IMR-90 (cell line): ENCODE measurements at regions not wholly inside any gene's neighbourhood (a gene's known extent, or its start where the extent isn't known, plus 50 kb on each side); places are given as distances from the start of the nearest gene placed in this dataset.

ENCODE experiments used
- ATAC-seq: fragments of 200-7000 bp; cut with Tn5 transposase; 2 replicates; pipeline ENCODE4 v1.9.1; 2020; ENCODE audit warnings: low read depth, mild to moderate bottlenecking, moderate library complexity
- BruUV-seq: library from RNA; stranded (reverse); fragments of 400-500 nt; replicated peaks from 2 replicates; lab custom pipeline; 2021; lab: Mats Ljungman, UMichigan
- CTCF ChIA-PET: fragments of 300-600 bp; formaldehyde crosslinking; extraction: SDS; loops from one replicate; lab custom pipeline; 2021; ENCODE audit warnings: antibody characterized with exemption; lab: Yijun Ruan, JAX
- POLR2A ChIA-PET: fragments of 300-600 bp; sonication (Branson Sonifier 250); formaldehyde crosslinking; loops from one replicate; lab custom pipeline; 2022; ENCODE audit warnings: antibody characterized with exemption; ENCODE audit not compliant: unreplicated experiment; lab: Charles Lee
- DNase-seq: peaks from one replicate; pipeline ENCODE4 v3.0.0; 2013
- H2AFZ ChIP-seq: replicated peaks from 2 replicates; pipeline ENCODE3; 2013; ENCODE audit warnings: low read length, mild to moderate bottlenecking; ENCODE audit not compliant: poor library complexity
- H2AK5ac ChIP-seq: 2 replicates; pipeline ENCODE4 v1.6.1; 2013; ENCODE audit warnings: low read depth, low read length, inconsistent platforms
- H2AK9ac ChIP-seq: replicated peaks from 2 replicates; pipeline ENCODE3; 2013; ENCODE audit warnings: mild to moderate bottlenecking, low read depth, low read length, moderate library complexity; ENCODE audit not compliant: poor library complexity
- H2BK120ac ChIP-seq: 2 replicates; pipeline ENCODE4 v1.6.1; 2013; ENCODE audit warnings: low read depth, low read length, inconsistent platforms
- H2BK15ac ChIP-seq: 3 replicates; pipeline ENCODE4 v1.6.1; 2013; ENCODE audit warnings: low read depth, low read length, inconsistent platforms
- H2BK20ac ChIP-seq: 2 replicates; pipeline ENCODE4 v1.6.1; 2013; ENCODE audit warnings: low read depth, mild to moderate bottlenecking, inconsistent platforms, low read length, moderate library complexity
- H2BK5ac ChIP-seq: 2 replicates; pipeline ENCODE4 v1.6.1; 2013; ENCODE audit warnings: mild to moderate bottlenecking, low read depth, low read length, inconsistent platforms; ENCODE audit not compliant: poor library complexity, severe bottlenecking
- H3K14ac ChIP-seq: replicated peaks from 2 replicates; pipeline ENCODE4 v1.6.1; 2013; ENCODE audit warnings: low read depth, low read length, inconsistent platforms
- H3K18ac ChIP-seq: 2 replicates; pipeline ENCODE4 v1.6.1; 2013; ENCODE audit warnings: low read depth, low read length, control low read depth
- H3K23ac ChIP-seq: 2 replicates; pipeline ENCODE4 v1.6.1; 2013; ENCODE audit warnings: low read depth, low read length, inconsistent platforms
- H3K27ac ChIP-seq: 2 replicates; pipeline ENCODE4 v1.5.1; 2013; ENCODE audit warnings: mild to moderate bottlenecking, control low read depth, low read length; ENCODE audit not compliant: insufficient read depth
- H3K27me3 ChIP-seq: 2 replicates; pipeline ENCODE4 v1.6.1; 2013; ENCODE audit warnings: low read length; ENCODE audit not compliant: control insufficient read depth, insufficient read depth
- H3K36me3 ChIP-seq: 2 replicates; pipeline ENCODE4 v1.6.1; 2013; ENCODE audit warnings: low read length, mixed read lengths; ENCODE audit not compliant: control insufficient read depth, insufficient read depth
- H3K4ac ChIP-seq: 2 replicates; pipeline ENCODE4 v1.6.1; 2013; ENCODE audit warnings: low read depth, low read length, inconsistent platforms
- H3K4me1 ChIP-seq: 2 replicates; pipeline ENCODE4 v1.6.1; 2013; ENCODE audit warnings: low read length, mixed read lengths; ENCODE audit not compliant: control insufficient read depth, insufficient read depth
- H3K4me2 ChIP-seq: 2 replicates; pipeline ENCODE4 v1.6.1; 2013; ENCODE audit warnings: low read depth, mild to moderate bottlenecking, control low read depth, low read length, moderate library complexity
- H3K4me3 ChIP-seq: 2 replicates; pipeline ENCODE4 v1.5.1; 2013; ENCODE audit warnings: low read depth, mild to moderate bottlenecking, control low read depth, low read length, moderate library complexity; ENCODE audit not compliant: insufficient read depth
- H3K56ac ChIP-seq: 2 replicates; pipeline ENCODE4 v1.6.1; 2013; ENCODE audit warnings: low read length, inconsistent platforms; ENCODE audit not compliant: insufficient read depth; ENCODE audit errors: extremely low read depth
- H3K79me1 ChIP-seq, 2 experiments: 2 replicates each; pipeline ENCODE4 v1.6.1; 2013; ENCODE audit warnings: low read length in 2 of 2, inconsistent platforms in 1 of 2, low read depth in 1 of 2
- H3K9ac ChIP-seq: 2 replicates; pipeline ENCODE4 v1.6.1; 2013; ENCODE audit warnings: low read depth, low read length, control low read depth
- H3K9me1 ChIP-seq: 2 replicates; pipeline ENCODE4 v1.6.1; 2013; ENCODE audit warnings: low read length, inconsistent platforms; ENCODE audit not compliant: insufficient read depth
- H3K9me3 ChIP-seq: 2 replicates; pipeline ENCODE4 v1.6.1; 2013; ENCODE audit warnings: low read length; ENCODE audit not compliant: control insufficient read depth, insufficient read depth
- H4K20me1 ChIP-seq: 2 replicates; pipeline ENCODE4 v1.6.1; 2013; ENCODE audit warnings: low read length, inconsistent platforms; ENCODE audit not compliant: insufficient read depth
- H4K5ac ChIP-seq: 2 replicates; pipeline ENCODE4 v1.6.1; 2013; ENCODE audit warnings: mild to moderate bottlenecking, low read depth, low read length, control low read depth
- H4K8ac ChIP-seq, 2 experiments: 2 replicates each; pipeline ENCODE4 v1.6.1; 2013; ENCODE audit warnings: low read depth in 2 of 2, low read length in 2 of 2, control low read depth in 1 of 2, inconsistent platforms in 1 of 2
- H4K91ac ChIP-seq: 2 replicates; pipeline ENCODE4 v1.6.1; 2013; ENCODE audit warnings: low read depth, low read length, inconsistent platforms; ENCODE audit not compliant: insufficient read depth
- BHLHE40 ChIP-seq: fragments of 150-350 bp; IDR thresholded peaks from 2 replicates; pipeline ENCODE4 v1.6.1; 2016; ENCODE audit warnings: mild to moderate bottlenecking, low read depth, low read length
- CEBPB ChIP-seq: IDR thresholded peaks from 2 replicates; pipeline ENCODE4 v1.6.1; 2012; ENCODE audit warnings: low read depth, low read length, improper control_type of control experiment
- CHD1 ChIP-seq: IDR thresholded peaks from 2 replicates; pipeline ENCODE4 v1.6.1; 2012; ENCODE audit warnings: low read depth, low read length, improper control_type of control experiment
- FOS ChIP-seq: fragments of 150-350 bp; IDR thresholded peaks from 2 replicates; pipeline ENCODE4 v1.6.1; 2016; ENCODE audit warnings: low read depth, low read length
- MAFK ChIP-seq: IDR thresholded peaks from 2 replicates; pipeline ENCODE4 v1.6.1; 2012; ENCODE audit warnings: low read depth, low read length, improper control_type of control experiment
- MAZ ChIP-seq: IDR thresholded peaks from 2 replicates; pipeline ENCODE4 v1.6.1; 2012; ENCODE audit warnings: low read depth, mild to moderate bottlenecking, low read length, improper control_type of control experiment, moderate library complexity, borderline replicate concordance
- MXI1 ChIP-seq: IDR thresholded peaks from 2 replicates; pipeline ENCODE4 v1.6.1; 2012; ENCODE audit warnings: low read depth, mild to moderate bottlenecking, low read length, moderate library complexity, borderline replicate concordance
- NFE2L2 ChIP-seq: fragments of 150-350 bp; IDR thresholded peaks from 2 replicates; pipeline ENCODE4 v1.6.1; 2016; ENCODE audit warnings: low read depth, mild to moderate bottlenecking, low read length
- POLR2A ChIP-seq: IDR thresholded peaks from 2 replicates; pipeline ENCODE4 v1.6.1; 2012; ENCODE audit warnings: mild to moderate bottlenecking, low read depth, low read length
- RAD21 ChIP-seq: IDR thresholded peaks from 2 replicates; pipeline ENCODE4 v1.6.1; 2012; ENCODE audit warnings: low read length, improper control_type of control experiment
- RCOR1 ChIP-seq: IDR thresholded peaks from 2 replicates; pipeline ENCODE4 v1.6.1; 2012; ENCODE audit warnings: mild to moderate bottlenecking, low read length, improper control_type of control experiment; ENCODE audit not compliant: insufficient replicate concordance
- RFX5 ChIP-seq: IDR thresholded peaks from 2 replicates; pipeline ENCODE4 v1.8.0; 2012; ENCODE audit warnings: low read depth, mild to moderate bottlenecking, low read length, moderate library complexity
- SMC3 ChIP-seq: fragments of 150-350 bp; IDR thresholded peaks from 2 replicates; pipeline ENCODE4 v1.6.1; 2016; ENCODE audit warnings: low read depth, mild to moderate bottlenecking, antibody characterized with exemption, low read length, moderate library complexity
- WGBS, 2 experiments: methylation state at CpG; one replicate each; pipeline versions ENCODE4 v1.1.5 to v1.1.7; 2013; ENCODE audit warnings: missing lambda C conversion rate in 2 of 2; ENCODE audit not compliant: insufficient read length in 1 of 2; ENCODE audit errors: extremely low coverage in 2 of 2; 5-methylcytosine and 5-hydroxymethylcytosine counted together
- dilution Hi-C: fragments of 300-500 bp; cut with HindIII; formaldehyde crosslinking; loops from one replicate; pipeline ENCODE4 v1.14.3; 2018; ENCODE audit warnings: low sequenced_read_pairs; ENCODE audit not compliant: unreplicated experiment
- in situ Hi-C: fragments of 300-500 bp; cut with MboI; formaldehyde crosslinking; loops from 3 replicates; pipeline ENCODE4 v1.14.3; 2019; ENCODE audit warnings: low sequenced_read_pairs, inconsistent platforms, mixed read lengths
- intact Hi-C: fragments of 100-400 bp; cut with micrococcal nuclease; formaldehyde crosslinking; loops from 2 replicates; pipeline ENCODE4 v1.10.0; 2022
- TF ChIP-seq, protein P1 (sequence below): fragments of 150-350 bp; IDR thresholded peaks from 2 replicates; pipeline ENCODE4 v1.6.1; 2017; ENCODE audit warnings: mild to moderate bottlenecking, antibody characterized with exemption, low read length, low read depth
- TF ChIP-seq, protein P2 (sequence below): fragments of 150-350 bp; IDR thresholded peaks from 2 replicates; pipeline ENCODE4 v1.6.1; 2016; ENCODE audit warnings: low read depth, mild to moderate bottlenecking, low read length, moderate library complexity, borderline replicate concordance
- TF ChIP-seq, protein P3 (sequence below): conservative IDR thresholded peaks from 2 replicates; pipeline ENCODE4 v1.5.1; 2012; ENCODE audit warnings: mild to moderate bottlenecking, low read depth, low read length, improper control_type of control experiment

DNA sequence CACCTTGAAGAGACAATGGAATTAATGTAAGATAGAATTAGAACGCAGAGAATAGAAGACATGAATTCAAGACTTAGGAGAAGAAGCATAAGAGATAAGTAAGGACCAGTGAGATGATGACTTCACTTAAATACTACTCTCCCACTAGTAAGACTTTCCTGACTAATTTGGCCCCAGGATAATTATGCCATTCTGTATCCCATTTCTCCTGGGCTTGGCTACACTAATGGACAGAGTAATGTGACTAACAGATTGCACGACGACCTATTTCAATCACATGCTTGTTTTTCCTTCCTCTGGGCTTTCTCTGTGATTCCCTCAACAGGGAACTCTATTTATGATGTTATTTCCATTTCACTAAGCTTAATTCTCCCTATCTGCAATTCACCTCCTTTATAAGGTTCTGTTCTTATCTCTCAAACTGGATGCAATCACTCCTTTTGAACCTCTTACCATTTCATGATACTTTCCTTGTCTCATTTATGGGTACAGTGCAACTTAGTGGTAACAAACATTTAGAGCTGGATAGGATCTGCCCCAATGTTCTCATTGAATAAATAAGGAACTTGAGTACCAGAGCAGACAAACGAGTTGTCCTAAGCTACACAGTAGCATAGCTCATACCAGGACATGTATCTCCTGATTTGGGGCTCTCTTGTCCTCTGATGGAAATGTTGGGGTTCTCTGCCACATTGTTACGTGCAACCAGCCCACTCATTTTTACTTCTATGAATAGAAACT lies 102.7 kb downstream of the BTG1 start:
- H3K18ac ChIP-seq = no peak overlapping the region
- H3K4ac ChIP-seq = no peak overlapping the region
- H2BK5ac ChIP-seq = no peak overlapping the region
- no peak overlapping the region for H2BK15ac ChIP-seq
- H3K27ac ChIP-seq = no peak overlapping the region
- H2BK120ac ChIP-seq = no peak overlapping the region
- H3K4me2 ChIP-seq = no peak overlapping the region
- intact Hi-C loops = no loop called here
- no peaks in the 10 kb centered on the region for H3K9me3 ChIP-seq
- H3K4me3 ChIP-seq = no peak overlapping the region
- H3K9ac ChIP-seq = no peak overlapping the region
- H2AK5ac ChIP-seq = 0 out of 2 replicates have a peak overlapping the region, but pooled peaks have one; percentile 24
- WGBS, 2 experiments = no CpG with 5 or more reads among the region's 5 CpGs
- H3K23ac ChIP-seq = no peak overlapping the region
- H4K8ac ChIP-seq = 0 out of 4 replicates have a peak overlapping the region, but pooled peaks of 1 of the 2 experiments have one; percentile 25
- CTCF ChIA-PET = no interaction called here
- H4K5ac ChIP-seq = no peak overlapping the region
- in situ Hi-C loops = no loop called here
- H3K36me3 ChIP-seq = no peaks in the 10 kb centered on the region
- dilution Hi-C loops = no loop called here
- no peak for TF ChIP-seq MAZ
- TF ChIP-seq CEBPB = no peak
- TF ChIP-seq, protein P1, sequence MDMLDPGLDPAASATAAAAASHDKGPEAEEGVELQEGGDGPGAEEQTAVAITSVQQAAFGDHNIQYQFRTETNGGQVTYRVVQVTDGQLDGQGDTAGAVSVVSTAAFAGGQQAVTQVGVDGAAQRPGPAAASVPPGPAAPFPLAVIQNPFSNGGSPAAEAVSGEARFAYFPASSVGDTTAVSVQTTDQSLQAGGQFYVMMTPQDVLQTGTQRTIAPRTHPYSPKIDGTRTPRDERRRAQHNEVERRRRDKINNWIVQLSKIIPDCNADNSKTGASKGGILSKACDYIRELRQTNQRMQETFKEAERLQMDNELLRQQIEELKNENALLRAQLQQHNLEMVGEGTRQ = no peak
- no peak for TF ChIP-seq MXI1
- no peak for TF ChIP-seq RAD21
- no peak for TF ChIP-seq CHD1
- no peak for TF ChIP-seq SMC3
- TF ChIP-seq, protein P2, sequence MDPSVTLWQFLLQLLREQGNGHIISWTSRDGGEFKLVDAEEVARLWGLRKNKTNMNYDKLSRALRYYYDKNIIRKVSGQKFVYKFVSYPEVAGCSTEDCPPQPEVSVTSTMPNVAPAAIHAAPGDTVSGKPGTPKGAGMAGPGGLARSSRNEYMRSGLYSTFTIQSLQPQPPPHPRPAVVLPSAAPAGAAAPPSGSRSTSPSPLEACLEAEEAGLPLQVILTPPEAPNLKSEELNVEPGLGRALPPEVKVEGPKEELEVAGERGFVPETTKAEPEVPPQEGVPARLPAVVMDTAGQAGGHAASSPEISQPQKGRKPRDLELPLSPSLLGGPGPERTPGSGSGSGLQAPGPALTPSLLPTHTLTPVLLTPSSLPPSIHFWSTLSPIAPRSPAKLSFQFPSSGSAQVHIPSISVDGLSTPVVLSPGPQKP = no peak
- no peak for TF ChIP-seq MAFK
- TF ChIP-seq FOS = no peak
- TF ChIP-seq RFX5 = no peak
- no peak for TF ChIP-seq BHLHE40
- no peak for TF ChIP-seq NFE2L2
- no peak for TF ChIP-seq POLR2A
- TF ChIP-seq, protein P3, sequence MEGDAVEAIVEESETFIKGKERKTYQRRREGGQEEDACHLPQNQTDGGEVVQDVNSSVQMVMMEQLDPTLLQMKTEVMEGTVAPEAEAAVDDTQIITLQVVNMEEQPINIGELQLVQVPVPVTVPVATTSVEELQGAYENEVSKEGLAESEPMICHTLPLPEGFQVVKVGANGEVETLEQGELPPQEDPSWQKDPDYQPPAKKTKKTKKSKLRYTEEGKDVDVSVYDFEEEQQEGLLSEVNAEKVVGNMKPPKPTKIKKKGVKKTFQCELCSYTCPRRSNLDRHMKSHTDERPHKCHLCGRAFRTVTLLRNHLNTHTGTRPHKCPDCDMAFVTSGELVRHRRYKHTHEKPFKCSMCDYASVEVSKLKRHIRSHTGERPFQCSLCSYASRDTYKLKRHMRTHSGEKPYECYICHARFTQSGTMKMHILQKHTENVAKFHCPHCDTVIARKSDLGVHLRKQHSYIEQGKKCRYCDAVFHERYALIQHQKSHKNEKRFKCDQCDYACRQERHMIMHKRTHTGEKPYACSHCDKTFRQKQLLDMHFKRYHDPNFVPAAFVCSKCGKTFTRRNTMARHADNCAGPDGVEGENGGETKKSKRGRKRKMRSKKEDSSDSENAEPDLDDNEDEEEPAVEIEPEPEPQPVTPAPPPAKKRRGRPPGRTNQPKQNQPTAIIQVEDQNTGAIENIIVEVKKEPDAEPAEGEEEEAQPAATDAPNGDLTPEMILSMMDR = no peak
- no peak for TF ChIP-seq RCOR1
- no peak for ATAC-seq
- BruUV-seq = no TSS peak
- H2BK20ac ChIP-seq = no peak overlapping the region; the same call in 1 of the 2 replicates
- H4K20me1 ChIP-seq = no peaks in the 10 kb centered on the region
- H3K79me1 ChIP-seq = no peaks in the 10 kb centered on the region
- H3K27me3 ChIP-seq = no peaks in the 10 kb centered on the region
- H2AK9ac ChIP-seq = no peak overlapping the region
- DNase-seq = peak; percentile 28
- no peaks in the 10 kb centered on the region for H3K9me1 ChIP-seq
- H3K14ac ChIP-seq = 0 out of 2 replicates have a peak overlapping the region, but pooled peaks have one; percentile 55
- H3K4me1 ChIP-seq = no peaks in the 10 kb centered on the region
- POLR2A ChIA-PET = no interaction called here
- no peak overlapping the region for H3K56ac ChIP-seq
- H4K91ac ChIP-seq = no peak overlapping the region
- no peak overlapping the region for H2AFZ ChIP-seq
